PC-9 (cell line): ENCODE measurements at regions not wholly inside any gene's neighbourhood (a gene's known extent, or its start where the extent isn't known, plus 50 kb on each side); places are given as distances from the start of the nearest gene placed in this dataset.

Experiments
- BruUV-seq: library from RNA; stranded (reverse); fragments of 400-500 nt; replicated peaks from 2 replicates; lab custom pipeline; 2021; lab: Mats Ljungman, UMichigan
- CTCF ChIA-PET: fragments of 300-600 bp; sonication (Branson Sonifier 250); formaldehyde crosslinking; loops from one replicate; lab custom pipeline; 2022; ENCODE audit warnings: antibody characterized with exemption; lab: Charles Lee
- POLR2A ChIA-PET: fragments of 300-600 bp; sonication (Branson Sonifier 250); formaldehyde crosslinking; loops from one replicate; lab custom pipeline; 2022; ENCODE audit warnings: antibody characterized with exemption; ENCODE audit not compliant: unreplicated experiment; lab: Charles Lee
- DNase-seq, 2 experiments: peaks; one replicate each; pipeline versions ENCODE4 v3.0.0 to v3.0.0-alpha.2; 2015 to 2022; ENCODE audit warnings: mixed read lengths in 1 of 2
- H2AFZ ChIP-seq: fragments of 200-600 bp; sonication (generic); 2 replicates; pipeline ENCODE4 v1.8.1; 2017; ENCODE audit warnings: antibody characterized with exemption
- H3F3A ChIP-seq: fragments of 200-600 bp; sonication (generic); 2 replicates; pipeline ENCODE4 v1.8.1; 2017; ENCODE audit warnings: antibody characterized with exemption, mild to moderate bottlenecking, low read depth; ENCODE audit not compliant: insufficient read depth
- H3K27ac ChIP-seq: fragments of 200-600 bp; sonication (generic); 2 replicates; pipeline ENCODE4 v1.6.1; 2016; ENCODE audit warnings: mixed run types
- H3K27me3 ChIP-seq: fragments of 200-600 bp; sonication (generic); 2 replicates; pipeline ENCODE4 v1.6.1; 2016; ENCODE audit warnings: low read depth, mixed run types; ENCODE audit not compliant: insufficient read depth
- H3K36me3 ChIP-seq: fragments of 200-600 bp; sonication (generic); 2 replicates; pipeline ENCODE4 v1.6.1; 2016; ENCODE audit warnings: low read depth, mixed run types
- H3K4me1 ChIP-seq: fragments of 200-600 bp; sonication (generic); replicated peaks from 2 replicates; pipeline ENCODE4 v1.6.1; 2016; ENCODE audit warnings: mixed run types; ENCODE audit not compliant: insufficient read depth
- H3K4me2 ChIP-seq: fragments of 200-600 bp; sonication (generic); 2 replicates; pipeline ENCODE4 v1.6.1; 2017; ENCODE audit warnings: mixed run types
- H3K4me3 ChIP-seq: fragments of 200-600 bp; sonication (generic); 2 replicates; pipeline ENCODE4 v1.6.1; 2016; ENCODE audit warnings: mixed run types
- H3K79me2 ChIP-seq: fragments of 200-600 bp; sonication (generic); 2 replicates; pipeline ENCODE4 v1.6.1; 2017; ENCODE audit warnings: low read depth, mixed run types
- H3K9me2 ChIP-seq: fragments of 200-600 bp; sonication (generic); 2 replicates; pipeline ENCODE4 v1.8.1; 2017; ENCODE audit warnings: mild to moderate bottlenecking; ENCODE audit not compliant: insufficient read depth
- H3K9me3 ChIP-seq: fragments of 200-600 bp; sonication (generic); 2 replicates; pipeline ENCODE4 v1.8.1; 2016; ENCODE audit warnings: low read depth; ENCODE audit not compliant: insufficient read depth
- H4K20me1 ChIP-seq: fragments of 200-600 bp; sonication (generic); 2 replicates; pipeline ENCODE4 v1.8.1; 2017; ENCODE audit not compliant: insufficient read depth
- CTCF ChIP-seq: fragments of 200-600 bp; sonication (generic); conservative IDR thresholded peaks from 2 replicates; pipeline ENCODE4 v1.6.1; 2017; ENCODE audit warnings: mixed run types, antibody characterized with exemption, mild to moderate bottlenecking, moderate library complexity
- EZH2 ChIP-seq: fragments of 200-600 bp; sonication (generic); IDR thresholded peaks from 2 replicates; pipeline ENCODE4 v1.8.0; 2017; ENCODE audit warnings: antibody characterized with exemption, low read depth
- intact Hi-C: fragments of 100-400 bp; cut with micrococcal nuclease; formaldehyde crosslinking; loops from one replicate; pipeline ENCODE4 v1.10.0; 2022; ENCODE audit not compliant: unreplicated experiment

GRCh38 chr16:72224260-72224768 lies 52.4 kb upstream of the PMFBP1 start:
- no peaks in the 10 kb centered on the region for H3K9me3 ChIP-seq
- H3F3A ChIP-seq: no peaks in the 10 kb centered on the region
- CTCF ChIA-PET: no interaction called here
- H3K4me1 ChIP-seq: no peaks in the 10 kb centered on the region
- no peak overlapping the region for H3K27ac ChIP-seq
- TF ChIP-seq CTCF (no peak), EZH2 (no peak)
- POLR2A ChIA-PET: no interaction called here
- no peaks in the 10 kb centered on the region for H3K36me3 ChIP-seq
- no peak for DNase-seq
- H3K79me2 ChIP-seq: no peaks in the 10 kb centered on the region
- no peak overlapping the region for H3K4me2 ChIP-seq
- no peak overlapping the region for H3K4me3 ChIP-seq
- H3K27me3 ChIP-seq: peaks cover 70% of the 10 kb centered on the region
- H4K20me1 ChIP-seq: no peaks in the 10 kb centered on the region
- H3K9me2 ChIP-seq: no peaks in the 10 kb centered on the region
- no TSS peak for BruUV-seq
- no peak overlapping the region for H2AFZ ChIP-seq
- intact Hi-C loops: no loop called here

- H3K9me3 ChIP-seq: no peaks in the 10 kb centered on the region
- H3F3A ChIP-seq: no peaks in the 10 kb centered on the region
- peaks cover 75% of the 10 kb centered on the region for H3K27me3 ChIP-seq
- ChIA-PET POLR2A (no interaction called here), CTCF (no interaction called here)
- H3K4me3 ChIP-seq: no peak overlapping the region
- no TSS peak for BruUV-seq
- DNase-seq: no peak
- intact Hi-C loops: no loop called here
- no peaks in the 10 kb centered on the region for H3K4me1 ChIP-seq
- H3K36me3 ChIP-seq: no peaks in the 10 kb centered on the region
- H3K79me2 ChIP-seq: no peaks in the 10 kb centered on the region
- no peak for TF ChIP-seq EZH2
- TF ChIP-seq CTCF: no peak
- H3K9me2 ChIP-seq: no peaks in the 10 kb centered on the region
- no peak overlapping the region for H2AFZ ChIP-seq
- no peak overlapping the region for H3K27ac ChIP-seq
- H3K4me2 ChIP-seq: no peak overlapping the region
- H4K20me1 ChIP-seq: no peaks in the 10 kb centered on the region
Measured at GRCh38 chr16:72222503-72222902, 50.5 kb upstream of the PMFBP1 start.
